ENCODE measurements at regions not wholly inside any gene's neighbourhood (a gene's known extent, or its start where the extent isn't known, plus 50 kb on each side); places are given as distances from the start of the nearest gene placed in this dataset.

GRCh38 chr3:28615971-28616370 lies 267.3 kb upstream of the AZI2 start:
- TF ChIP-seq, protein P1, sequence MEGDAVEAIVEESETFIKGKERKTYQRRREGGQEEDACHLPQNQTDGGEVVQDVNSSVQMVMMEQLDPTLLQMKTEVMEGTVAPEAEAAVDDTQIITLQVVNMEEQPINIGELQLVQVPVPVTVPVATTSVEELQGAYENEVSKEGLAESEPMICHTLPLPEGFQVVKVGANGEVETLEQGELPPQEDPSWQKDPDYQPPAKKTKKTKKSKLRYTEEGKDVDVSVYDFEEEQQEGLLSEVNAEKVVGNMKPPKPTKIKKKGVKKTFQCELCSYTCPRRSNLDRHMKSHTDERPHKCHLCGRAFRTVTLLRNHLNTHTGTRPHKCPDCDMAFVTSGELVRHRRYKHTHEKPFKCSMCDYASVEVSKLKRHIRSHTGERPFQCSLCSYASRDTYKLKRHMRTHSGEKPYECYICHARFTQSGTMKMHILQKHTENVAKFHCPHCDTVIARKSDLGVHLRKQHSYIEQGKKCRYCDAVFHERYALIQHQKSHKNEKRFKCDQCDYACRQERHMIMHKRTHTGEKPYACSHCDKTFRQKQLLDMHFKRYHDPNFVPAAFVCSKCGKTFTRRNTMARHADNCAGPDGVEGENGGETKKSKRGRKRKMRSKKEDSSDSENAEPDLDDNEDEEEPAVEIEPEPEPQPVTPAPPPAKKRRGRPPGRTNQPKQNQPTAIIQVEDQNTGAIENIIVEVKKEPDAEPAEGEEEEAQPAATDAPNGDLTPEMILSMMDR (IDR thresholded peaks at IDR 0.05 in 8 of 11, conservative IDR thresholded peaks at IDR 0.05 in 3 of 11), result no peak
- TF ChIP-seq POLR2AphosphoS5 (IDR thresholded peaks at IDR 0.05), result no peak
- TF ChIP-seq POLR2A (IDR thresholded peaks at IDR 0.05), result no peak
